Osteocyte (in vitro differentiated cells): ENCODE measurements at regions not wholly inside any gene's neighbourhood (a gene's known extent, or its start where the extent isn't known, plus 50 kb on each side); places are given as distances from the start of the nearest gene placed in this dataset.

Experiments
- DNase-seq: peaks from one replicate; pipeline ENCODE4 v3.0.0; 2021; ENCODE audit warnings: mixed read lengths; ENCODE audit not compliant: unreplicated experiment; ENCODE audit errors: extremely low spot score
- H3K27ac Mint-ChIP-seq: one replicate; pipeline ENCODE4 v1.8.0; 2021; ENCODE audit warnings: mild to moderate bottlenecking, mixed read lengths; ENCODE audit not compliant: unreplicated experiment
- H3K27me3 Mint-ChIP-seq: one replicate; pipeline ENCODE4 v1.8.0; 2021; ENCODE audit warnings: mixed read lengths; ENCODE audit not compliant: unreplicated experiment
- H3K36me3 Mint-ChIP-seq: one replicate; pipeline ENCODE4 v1.8.0; 2021; ENCODE audit warnings: mixed read lengths; ENCODE audit not compliant: unreplicated experiment
- H3K4me1 Mint-ChIP-seq: one replicate; pipeline ENCODE4 v1.8.0; 2021; ENCODE audit warnings: mixed read lengths; ENCODE audit not compliant: unreplicated experiment
- H3K4me3 Mint-ChIP-seq: one replicate; pipeline ENCODE4 v1.8.0; 2021; ENCODE audit warnings: mild to moderate bottlenecking, moderate library complexity, mixed read lengths; ENCODE audit not compliant: unreplicated experiment
- H3K9me3 Mint-ChIP-seq: one replicate; pipeline ENCODE4 v1.8.0; 2021; ENCODE audit warnings: mixed read lengths; ENCODE audit not compliant: unreplicated experiment
- CTCF ChIP-seq: fragments of 200-600 bp; sonication (generic); IDR thresholded peaks from 2 replicates; pipeline ENCODE4 v1.5.0; 2021; ENCODE audit warnings: antibody characterized with exemption, mild to moderate bottlenecking, moderate library complexity

GRCh38 chr16:50445621-50446555 lies 77.1 kb upstream of the BRD7 start:
- Mint-ChIP-seq H3K9me3 (no peaks in the 10 kb centered on the region), H3K4me1 (no peaks in the 10 kb centered on the region), H3K27ac (no peak overlapping the region), H3K4me3 (no peak overlapping the region), H3K36me3 (no peaks in the 10 kb centered on the region), H3K27me3 (peaks cover 34% of the 10 kb centered on the region)
- TF ChIP-seq CTCF: no peak
- no peak for DNase-seq

- peaks cover 9% of the 10 kb centered on the region for H3K9me3 Mint-ChIP-seq
- no peak for TF ChIP-seq CTCF
- no peak for DNase-seq
- no peaks in the 10 kb centered on the region for H3K4me1 Mint-ChIP-seq
- H3K36me3 Mint-ChIP-seq: no peaks in the 10 kb centered on the region
- H3K27ac Mint-ChIP-seq: no peak overlapping the region
- no peak overlapping the region for H3K4me3 Mint-ChIP-seq
- peaks cover 34% of the 10 kb centered on the region for H3K27me3 Mint-ChIP-seq
These were observed 75.7 kb upstream of the BRD7 start for GRCh38 chr16:50444526-50444925.

GRCh38 chr16:50442221-50442620 lies 73.4 kb upstream of the BRD7 start:
- Mint-ChIP-seq H3K9me3 (peaks cover 16% of the 10 kb centered on the region), H3K27me3 (peaks cover 28% of the 10 kb centered on the region), H3K36me3 (no peaks in the 10 kb centered on the region), H3K4me3 (no peak overlapping the region), H3K27ac (no peak overlapping the region), H3K4me1 (no peaks in the 10 kb centered on the region)
- TF ChIP-seq CTCF: no peak
- DNase-seq: no peak

- DNase-seq: no peak
- peaks cover 16% of the 10 kb centered on the region for H3K9me3 Mint-ChIP-seq
- no peak for TF ChIP-seq CTCF
- peaks cover 24% of the 10 kb centered on the region for H3K27me3 Mint-ChIP-seq
- H3K4me1 Mint-ChIP-seq: no peaks in the 10 kb centered on the region
- H3K27ac Mint-ChIP-seq: no peak overlapping the region
- no peaks in the 10 kb centered on the region for H3K36me3 Mint-ChIP-seq
- no peak overlapping the region for H3K4me3 Mint-ChIP-seq
These were observed 72.8 kb upstream of the BRD7 start for GRCh38 chr16:50441486-50442157.

- no peak for TF ChIP-seq CTCF
- no peaks in the 10 kb centered on the region for H3K4me1 Mint-ChIP-seq
- no peaks in the 10 kb centered on the region for H3K36me3 Mint-ChIP-seq
- DNase-seq: peak; percentile 80
- H3K27me3 Mint-ChIP-seq: peaks cover 18% of the 10 kb centered on the region
- no peak overlapping the region for H3K4me3 Mint-ChIP-seq
- H3K9me3 Mint-ChIP-seq: peaks cover 16% of the 10 kb centered on the region
- no peak overlapping the region for H3K27ac Mint-ChIP-seq
These were observed 72.2 kb upstream of the BRD7 start for GRCh38 chr16:50440991-50441390.
